NCI-H2107 treated with DMSO at 0.1 percent for 48 hours (cell line): ENCODE measurements at regions not wholly inside any gene's neighbourhood (a gene's known extent, or its start where the extent isn't known, plus 50 kb on each side); places are given as distances from the start of the nearest gene placed in this dataset.
"Not testable (repeated sequence)": the region's sequence is repeated elsewhere in the genome, so short reads cannot be mapped to it uniquely, and the experiment has no call there.

Experiments
- DNase-seq: peaks from one replicate; lab custom pipeline; 2025; ENCODE audit not compliant: unreplicated experiment; lab: John Stamatoyannopoulos, UW

DNA sequence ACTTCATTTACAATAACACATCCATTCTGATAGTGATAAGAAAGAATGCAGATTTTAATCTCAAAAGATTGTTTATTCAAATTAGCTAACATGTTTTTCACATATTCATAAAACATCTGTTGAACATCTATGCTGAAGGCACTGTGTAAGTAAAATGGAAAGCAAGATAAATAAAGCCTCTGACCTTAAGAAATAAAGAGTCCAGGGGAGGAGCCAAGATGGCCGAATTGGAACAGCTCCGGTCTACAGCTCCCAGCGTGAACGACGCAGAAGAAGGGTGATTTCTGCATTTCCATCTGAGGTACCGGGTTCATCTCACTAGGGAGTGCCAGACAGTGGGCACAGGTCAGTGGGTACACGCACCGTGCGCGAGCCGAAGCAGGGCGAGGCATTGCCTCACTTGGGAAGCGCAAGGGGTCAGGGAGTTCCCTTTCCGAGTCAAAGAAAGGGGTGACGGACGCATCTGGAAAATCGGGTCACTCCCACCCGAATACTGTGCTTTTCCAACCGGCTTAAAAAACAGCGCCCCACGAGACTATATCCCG is 336.5 kb downstream of the CETN3 start:
- not testable (repeated sequence) for DNase-seq

DNA sequence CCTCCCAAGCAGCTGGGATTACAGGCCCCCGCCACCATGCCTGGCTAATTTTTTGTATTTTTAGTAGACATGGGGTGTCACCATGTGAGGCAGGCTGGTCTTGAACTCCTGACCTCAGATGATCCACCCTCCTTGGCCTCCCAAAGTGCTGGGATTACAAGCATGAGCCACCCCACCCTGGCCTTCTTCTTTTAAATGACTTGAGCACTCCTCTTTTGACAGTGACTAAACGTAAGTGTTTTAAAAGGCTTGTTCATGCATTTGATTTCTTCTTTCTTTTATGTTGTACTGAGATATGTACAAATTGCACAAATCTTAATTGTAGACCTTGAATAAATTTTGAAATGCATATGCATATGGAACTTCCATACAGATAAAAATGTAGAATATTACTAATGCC is 337.9 kb downstream of the CETN3 start:
- DNase-seq, result no peak

DNA sequence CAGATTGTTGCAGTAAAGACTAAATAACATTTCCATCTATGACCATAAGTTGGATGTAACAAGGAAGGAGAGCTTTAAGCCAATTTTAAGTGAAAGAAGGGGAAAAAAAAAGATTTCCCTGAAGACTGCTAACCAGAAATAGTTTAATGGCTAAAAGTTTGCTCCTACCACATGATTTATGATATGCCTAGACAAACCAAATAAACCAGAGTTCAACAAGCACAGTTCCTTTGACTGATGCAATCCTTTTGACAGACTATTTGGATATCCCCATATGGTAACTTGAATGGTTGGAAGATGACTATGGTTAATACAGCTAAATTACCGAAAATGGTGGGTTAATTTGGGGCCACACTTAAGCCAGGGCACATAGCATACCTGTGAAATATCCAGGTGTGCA is 338.5 kb downstream of the CETN3 start:
- DNase-seq, result no peak

DNA sequence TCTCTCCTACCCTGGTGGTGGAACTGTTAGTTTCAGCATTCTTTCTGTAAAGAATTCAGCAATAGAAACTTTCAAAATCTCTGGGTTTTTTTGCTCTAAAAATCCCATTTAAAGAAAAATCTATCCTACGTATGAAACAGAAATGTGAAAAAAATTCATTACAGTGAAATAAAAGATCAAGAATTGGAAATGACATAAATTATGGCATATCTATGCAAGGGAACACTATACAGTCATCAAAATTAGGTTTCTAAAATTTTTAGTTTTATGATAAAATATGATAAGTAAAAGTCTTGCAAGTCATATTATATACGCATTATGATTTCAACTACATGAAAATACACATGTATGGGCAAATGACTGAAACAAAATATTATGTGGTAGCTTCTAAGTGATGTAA is 342.6 kb downstream of the CETN3 start:
- no peak for DNase-seq

DNA sequence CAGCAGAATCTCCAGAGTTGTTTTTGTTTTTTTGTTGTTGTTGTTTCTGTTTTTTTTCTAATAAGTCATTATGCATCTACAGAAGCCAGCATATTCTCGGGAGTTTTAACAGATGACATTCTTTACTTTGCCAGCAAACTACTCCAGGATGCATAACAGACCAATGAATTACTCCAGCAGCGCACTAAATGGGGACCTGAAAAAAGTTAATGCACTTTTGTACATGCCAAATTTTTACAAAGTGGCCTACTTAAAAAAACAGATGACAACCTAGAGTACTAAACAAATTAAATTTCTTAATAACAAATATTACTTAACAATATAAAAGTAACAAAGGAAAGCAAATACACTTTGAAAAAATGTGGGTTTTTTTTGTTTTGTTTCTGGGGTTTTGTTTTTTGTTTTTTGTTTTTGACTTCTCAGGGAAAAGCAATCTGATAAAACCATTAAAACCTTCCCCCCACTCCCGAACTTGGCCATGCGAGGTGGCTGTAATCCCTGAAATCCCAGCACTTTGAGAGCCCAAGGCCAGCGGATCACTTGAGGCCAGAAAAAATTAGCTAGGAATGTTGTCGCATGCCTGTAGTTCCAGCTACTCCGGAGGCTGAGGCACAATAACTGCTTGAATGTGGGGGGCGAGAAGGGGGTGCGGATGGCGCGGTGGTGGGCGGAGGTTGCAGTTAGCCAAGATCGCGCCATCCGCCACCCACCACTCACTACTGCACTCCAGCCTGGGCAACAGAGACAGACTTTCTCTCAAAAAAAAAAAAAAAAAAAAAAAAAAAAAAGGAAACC is 352.4 kb downstream of the CETN3 start:
- DNase-seq, result no peak

GRCh38 chr5:90055831-90056328 is 353.7 kb downstream of the CETN3 start:
- no peak for DNase-seq

GRCh38 chr5:90054612-90055011 is 354.9 kb downstream of the CETN3 start:
- DNase-seq, result no peak

- no peak for DNase-seq
These were observed 357.8 kb downstream of the CETN3 start for GRCh38 chr5:90051756-90052155.

- DNase-seq, result no peak
These were observed 359.5 kb downstream of the CETN3 start for GRCh38 chr5:90050103-90050502.

GRCh38 chr5:90047113-90047512 is 362.4 kb downstream of the CETN3 start:
- no peak for DNase-seq

DNA sequence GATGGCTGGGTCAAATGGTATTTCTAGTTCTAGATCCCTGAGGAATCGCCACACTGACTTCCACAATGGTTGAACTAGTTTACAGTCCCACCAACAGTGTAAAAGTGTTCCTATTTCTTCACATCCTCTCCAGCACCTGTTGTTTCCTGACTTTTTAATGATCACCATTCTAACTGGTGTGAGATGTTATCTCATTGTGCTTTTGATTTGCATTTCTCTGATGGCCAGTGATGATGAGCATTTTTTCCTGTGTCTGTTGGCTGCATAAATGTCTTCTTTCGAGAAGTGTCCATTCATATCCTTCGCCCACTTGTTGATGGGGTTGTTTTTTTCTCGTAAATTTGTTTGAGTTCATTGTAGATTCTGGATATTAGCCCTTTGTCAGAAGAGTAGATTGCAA is 369.5 kb downstream of the CETN3 start:
- not testable (repeated sequence) for DNase-seq

DNA sequence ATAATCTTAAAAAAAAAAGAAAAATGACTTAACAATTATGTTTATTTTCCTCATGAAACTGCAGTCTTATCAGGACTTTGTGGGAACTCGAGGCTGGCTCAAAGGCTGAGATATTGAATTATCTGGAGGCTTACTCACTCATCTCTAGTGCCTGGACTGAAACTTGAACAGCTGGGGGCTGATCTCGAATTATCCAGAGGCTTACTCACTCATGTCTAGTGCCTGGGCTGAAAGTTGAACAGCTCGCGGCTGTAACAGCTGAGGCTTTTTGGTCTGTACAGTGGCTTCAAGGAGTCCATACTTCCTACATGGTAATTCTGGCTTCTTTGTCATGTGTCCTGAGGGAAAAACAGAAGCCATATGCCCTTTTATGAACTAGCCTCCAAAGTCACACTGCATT is 371.9 kb downstream of the CETN3 start:
- no peak for DNase-seq

DNA sequence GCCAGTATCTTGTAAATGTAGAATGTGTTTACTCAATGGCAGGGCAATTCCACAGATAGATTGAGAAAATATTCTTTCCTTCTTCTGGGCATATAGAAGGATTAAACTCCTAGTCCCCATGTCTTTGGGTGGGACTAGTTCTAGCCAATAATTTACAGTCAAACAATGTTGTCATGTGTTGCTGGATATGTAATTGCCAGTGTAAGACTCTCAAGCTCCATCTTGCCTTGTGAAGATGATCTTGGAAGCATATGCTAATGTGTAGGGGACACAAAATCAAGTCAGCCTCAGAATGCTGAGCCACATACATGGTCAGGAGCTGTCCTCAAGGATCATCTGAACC is 386.9 kb downstream of the CETN3 start:
- no peak for DNase-seq

- DNase-seq, result no peak
These were observed 387.4 kb downstream of the CETN3 start for GRCh38 chr5:90022002-90022710.

GRCh38 chr5:90020575-90021538 is 388.7 kb downstream of the CETN3 start:
- no peak for DNase-seq

GRCh38 chr5:90017239-90017638 is 392.3 kb downstream of the CETN3 start:
- no peak for DNase-seq

DNA sequence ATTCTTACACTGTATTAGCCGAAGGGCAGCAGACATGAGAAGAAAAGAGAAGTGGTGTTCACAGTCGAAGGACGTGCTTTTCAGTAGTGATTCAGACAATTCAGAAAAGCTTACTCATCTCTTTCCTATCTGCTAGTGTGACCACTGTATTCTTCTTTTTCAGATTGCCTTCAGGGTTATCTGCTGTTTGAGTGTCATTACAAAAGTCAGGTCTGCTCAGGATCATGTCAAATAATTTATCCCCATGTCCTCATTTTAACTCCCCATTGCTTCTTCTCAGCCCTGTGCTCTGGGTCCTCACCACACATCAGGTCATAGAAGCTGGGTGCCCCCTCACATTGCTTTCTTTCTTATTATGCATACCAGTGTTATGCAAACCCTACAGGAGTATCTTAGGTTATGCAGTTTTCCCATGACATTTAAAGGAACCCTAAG is 394.0 kb downstream of the CETN3 start:
- no peak for DNase-seq

- DNase-seq, result no peak
These were observed 395.1 kb downstream of the CETN3 start for GRCh38 chr5:90014420-90014819.

DNA sequence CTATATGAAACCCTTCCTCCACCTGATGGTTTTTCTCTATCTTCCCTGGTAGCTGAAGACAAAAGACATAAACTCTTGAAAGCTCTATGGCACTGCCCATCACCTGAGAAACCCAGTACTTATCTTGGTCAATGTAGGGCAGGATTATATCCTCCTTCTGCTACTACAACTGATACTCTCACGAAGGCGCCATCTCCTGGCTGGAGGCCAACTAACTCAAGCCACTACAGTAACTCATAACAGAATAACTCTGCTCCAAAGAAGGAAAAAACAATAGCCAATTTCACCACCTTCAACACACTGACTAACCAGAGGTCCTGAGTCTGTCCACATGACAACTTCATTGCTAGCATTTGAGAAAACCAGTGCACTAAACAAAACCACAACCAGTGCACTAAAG is 409.2 kb downstream of the CETN3 start:
- DNase-seq, result no peak

DNA sequence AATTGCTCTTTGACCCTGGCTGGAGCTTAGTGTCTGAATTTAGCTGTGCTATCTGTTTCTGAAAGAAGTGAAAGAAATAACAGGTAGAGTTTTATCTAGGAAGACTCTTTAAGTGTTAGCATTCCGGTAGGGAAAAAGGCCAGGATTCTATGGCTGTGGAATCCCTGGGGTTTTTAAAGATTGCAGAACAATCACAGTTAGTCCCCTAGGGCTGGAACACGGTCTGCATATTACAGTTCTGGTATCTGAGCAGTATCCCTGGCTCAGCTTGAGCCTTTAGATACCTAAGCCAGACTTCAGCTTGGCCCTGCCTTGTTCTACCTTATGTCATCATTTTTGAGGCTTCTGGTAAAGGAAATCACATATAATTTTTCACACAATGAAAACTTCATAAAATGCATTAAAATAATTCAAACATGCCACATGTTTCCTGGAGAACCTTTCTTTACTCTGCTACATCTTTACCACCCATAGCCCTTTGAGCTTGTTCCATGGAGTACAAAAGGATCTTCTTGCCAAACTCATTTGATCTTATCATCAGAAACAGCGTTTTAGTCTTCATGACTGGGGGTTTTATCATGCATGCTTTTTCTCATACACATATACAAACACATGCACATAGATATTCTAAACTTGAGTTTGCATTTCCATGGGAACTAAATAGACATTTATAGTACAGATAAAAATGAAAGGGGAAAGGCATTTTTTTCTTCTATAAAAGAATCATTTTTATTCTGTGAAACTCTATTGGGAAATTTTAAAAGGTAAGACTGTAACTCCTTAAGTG is 410.8 kb downstream of the CETN3 start:
- DNase-seq, result no peak
